HG03575 (cell line): ENCODE measurements at regions not wholly inside any gene's neighbourhood (a gene's known extent, or its start where the extent isn't known, plus 50 kb on each side); places are given as distances from the start of the nearest gene placed in this dataset.

Experiments
- ATAC-seq: cut with Tn5 transposase; IDR thresholded peaks from one replicate; pipeline ENCODE4 v1.9.1; 2021; ENCODE audit not compliant: unreplicated experiment, insufficient number of reproducible peaks, low FRiP score; ENCODE audit errors: extremely low read depth

GRCh38 chr17:77717941-77718668, 240.4 kb upstream of the TNRC6C start:
- ATAC-seq, result no peak

- ATAC-seq, result no peak
Observed at GRCh38 chr17:77718669-77718961, 239.9 kb upstream of the TNRC6C start.

GRCh38 chr17:77719806-77720205, 238.7 kb upstream of the TNRC6C start:
- no peak for ATAC-seq

- no peak for ATAC-seq
Observed at GRCh38 chr17:77720946-77721845, 237.3 kb upstream of the TNRC6C start.

GRCh38 chr17:77721846-77722160, 236.7 kb upstream of the TNRC6C start:
- ATAC-seq, result no peak

- no peak for ATAC-seq
Observed at GRCh38 chr17:77722366-77722765, 236.1 kb upstream of the TNRC6C start.

GRCh38 chr17:77723071-77723908, 235.2 kb upstream of the TNRC6C start:
- no peak for ATAC-seq

- no peak for ATAC-seq
Observed at GRCh38 chr17:77723909-77724875, 234.3 kb upstream of the TNRC6C start.

GRCh38 chr17:77724876-77725615, 233.5 kb upstream of the TNRC6C start:
- no peak for ATAC-seq

GRCh38 chr17:77725846-77726245, 232.7 kb upstream of the TNRC6C start:
- no peak for ATAC-seq

- no peak for ATAC-seq
Observed at GRCh38 chr17:77726549-77727006, 231.9 kb upstream of the TNRC6C start.

- no peak for ATAC-seq
Observed at GRCh38 chr17:77727037-77727615, 231.4 kb upstream of the TNRC6C start.

- ATAC-seq, result no peak
Observed at GRCh38 chr17:77728474-77728795, 230.1 kb upstream of the TNRC6C start.

- ATAC-seq, result no peak
Observed at GRCh38 chr17:77728871-77729270, 229.6 kb upstream of the TNRC6C start.

- no peak for ATAC-seq
Observed at GRCh38 chr17:77729587-77729986, 228.9 kb upstream of the TNRC6C start.

GRCh38 chr17:77730376-77730775, 228.1 kb upstream of the TNRC6C start:
- no peak for ATAC-seq

GRCh38 chr17:77733576-77734296, 224.8 kb upstream of the TNRC6C start:
- no peak for ATAC-seq
